GM12878 (cell line): ENCODE measurements at regions not wholly inside any gene's neighbourhood (a gene's known extent, or its start where the extent isn't known, plus 50 kb on each side); places are given as distances from the start of the nearest gene placed in this dataset.

Source experiments
- BHLHE40 ChIP-seq, 2 experiments: fragments of 450-650 bp in 1 of 2; IDR thresholded peaks; 2 replicates each; pipeline ENCODE4 v1.6.1; 2011 to 2017; ENCODE audit warnings: low read depth in 2 of 2, borderline replicate concordance in 1 of 2, improper control_type of control experiment in 1 of 2, low read length in 1 of 2, mild to moderate bottlenecking in 1 of 2
- CREM ChIP-seq: IDR thresholded peaks from 2 replicates; pipeline ENCODE4 v1.6.1; 2014; ENCODE audit warnings: antibody characterized with exemption, low read depth
- EED ChIP-seq: sonication (generic); IDR thresholded peaks from 2 replicates; pipeline ENCODE4 v1.6.1; 2016; ENCODE audit warnings: antibody characterized with exemption, low read depth
- EP300 ChIP-seq, 2 experiments: fragments of 150-350 bp in 1 of 2; IDR thresholded peaks; 2 replicates each; pipeline ENCODE4 v1.6.1; 2011 to 2012; ENCODE audit warnings: low read depth in 2 of 2, low read length in 2 of 2, borderline replicate concordance in 1 of 2, improper control_type of control experiment in 1 of 2, inconsistent platforms in 1 of 2; ENCODE audit not compliant: control insufficient read depth in 1 of 2
- IRF4 ChIP-seq: IDR thresholded peaks from 2 replicates; pipeline ENCODE4 v1.6.1; 2011; ENCODE audit warnings: low read depth, low read length
- JUNB ChIP-seq: IDR thresholded peaks from 2 replicates; pipeline ENCODE4 v1.6.1; 2016; ENCODE audit warnings: antibody characterized with exemption, mild to moderate bottlenecking
- NFYA ChIP-seq: IDR thresholded peaks from 2 replicates; pipeline ENCODE4 v1.6.1; 2011; ENCODE audit warnings: low read depth, mild to moderate bottlenecking, low read length, improper control_type of control experiment, borderline replicate concordance
- RB1 ChIP-seq: fragments of 450-650 bp; formaldehyde crosslinking; IDR thresholded peaks from 2 replicates; pipeline ENCODE4 v1.6.1; 2017; ENCODE audit warnings: mild to moderate bottlenecking, borderline replicate concordance
- SMAD1 ChIP-seq: fragments of 450-650 bp; IDR thresholded peaks from 2 replicates; pipeline ENCODE4 v1.6.1; 2018; ENCODE audit warnings: mild to moderate bottlenecking, low read depth; ENCODE audit not compliant: partially characterized antibody
- SMC3 ChIP-seq: IDR thresholded peaks from 2 replicates; pipeline ENCODE4 v1.6.1; 2011; ENCODE audit warnings: low read length, improper control_type of control experiment, borderline replicate concordance
- ZNF217 ChIP-seq: fragments of 450-650 bp; IDR thresholded peaks from 2 replicates; pipeline ENCODE4 v1.6.1; 2017; ENCODE audit warnings: antibody characterized with exemption, mild to moderate bottlenecking
- ZNF274 ChIP-seq: IDR thresholded peaks from one replicate; pipeline ENCODE4 v1.8.0; 2011; ENCODE audit not compliant: insufficient read length, insufficient read depth
- TF ChIP-seq, protein P1 (sequence below): IDR thresholded peaks from 2 replicates; pipeline ENCODE4 v1.6.1; 2011; ENCODE audit warnings: low read depth, low read length, improper control_type of control experiment, borderline replicate concordance
- TF ChIP-seq, protein P2 (sequence below): fragments of 450-650 bp; IDR thresholded peaks from 2 replicates; pipeline ENCODE4 v1.6.1; 2016; ENCODE audit warnings: mild to moderate bottlenecking
- TF ChIP-seq, protein P3 (sequence below): fragments of 450-650 bp; IDR thresholded peaks from 2 replicates; pipeline ENCODE4 v1.6.1; 2017; ENCODE audit warnings: mild to moderate bottlenecking, low read depth, inconsistent platforms; ENCODE audit not compliant: poor library complexity, severe bottlenecking
- TF ChIP-seq, protein P4 (sequence below): IDR thresholded peaks from 2 replicates; pipeline ENCODE4 v1.6.1; 2011; ENCODE audit warnings: borderline replicate concordance, low read depth, mild to moderate bottlenecking, moderate library complexity, low read length; ENCODE audit not compliant: insufficient read depth, poor library complexity, severe bottlenecking
- TF ChIP-seq, protein P5 (sequence below): IDR thresholded peaks from 2 replicates; pipeline ENCODE4 v1.6.1; 2012; ENCODE audit warnings: low read depth, low read length, improper control_type of control experiment

DNA sequence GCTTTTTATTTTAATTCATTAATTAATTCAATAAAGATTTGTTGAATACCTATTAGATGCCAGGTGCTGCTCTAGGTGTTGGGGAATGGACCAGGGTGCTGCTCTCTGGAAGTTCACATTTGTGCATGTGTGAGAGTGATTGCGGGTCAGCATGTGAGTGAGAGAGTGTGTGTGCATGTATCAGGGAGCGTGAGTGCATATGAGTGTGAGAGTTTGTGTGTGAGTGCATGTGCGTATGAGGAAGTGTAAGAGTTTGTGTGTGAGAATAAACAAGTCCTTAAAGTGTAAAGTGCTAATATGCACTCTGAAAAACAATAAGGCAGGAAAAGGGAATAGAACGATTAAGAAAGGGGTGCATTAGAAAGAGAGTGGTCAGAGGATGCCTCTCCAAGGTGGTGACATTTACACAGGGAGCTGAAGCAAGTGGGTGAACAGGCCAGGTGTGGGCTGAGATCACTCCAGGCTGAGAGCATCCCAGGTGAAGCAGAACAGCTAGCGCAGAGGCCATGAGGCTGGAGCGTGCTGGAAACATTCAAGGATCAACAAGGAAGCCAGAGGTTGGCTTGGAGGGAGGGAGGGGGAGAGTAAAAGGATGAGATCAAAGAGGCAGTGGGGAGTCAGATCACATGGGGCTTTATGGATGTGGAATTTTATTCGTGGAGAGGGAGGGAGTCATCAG lies 50.5 kb upstream of the SLC1A4 start (continued):
- TF ChIP-seq SMC3 (no peak), RB1 (no peak), BHLHE40 (IDR thresholded peaks at IDR 0.05; ENCODE audit: borderline replicate concordance in 1 of 2, low read depth in 2 of 2, low read length in 1 of 2) (peak; percentile 14 to 67; a peak in 3 of 4 replicates), ZNF274 (no peak), CREM (0 out of 2 replicates have a peak, but pooled peaks have one; percentile 19), NFYA (no peak), IRF4 (no peak), EED (peak; percentile 51; the same call in 1 of the 2 replicates), ZNF217 (no peak), SMAD1 (peak; percentile 36), EP300 (IDR thresholded peaks at IDR 0.05; ENCODE audit: borderline replicate concordance in 1 of 2, control insufficient read depth in 1 of 2, low read depth in 2 of 2, low read length in 2 of 2) (0 out of 4 replicates have a peak, but pooled peaks of 1 of the 2 experiments have one; percentile 35), JUNB (no peak)
- TF ChIP-seq, protein P1, sequence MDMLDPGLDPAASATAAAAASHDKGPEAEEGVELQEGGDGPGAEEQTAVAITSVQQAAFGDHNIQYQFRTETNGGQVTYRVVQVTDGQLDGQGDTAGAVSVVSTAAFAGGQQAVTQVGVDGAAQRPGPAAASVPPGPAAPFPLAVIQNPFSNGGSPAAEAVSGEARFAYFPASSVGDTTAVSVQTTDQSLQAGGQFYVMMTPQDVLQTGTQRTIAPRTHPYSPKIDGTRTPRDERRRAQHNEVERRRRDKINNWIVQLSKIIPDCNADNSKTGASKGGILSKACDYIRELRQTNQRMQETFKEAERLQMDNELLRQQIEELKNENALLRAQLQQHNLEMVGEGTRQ = no peak
- TF ChIP-seq, protein P2, sequence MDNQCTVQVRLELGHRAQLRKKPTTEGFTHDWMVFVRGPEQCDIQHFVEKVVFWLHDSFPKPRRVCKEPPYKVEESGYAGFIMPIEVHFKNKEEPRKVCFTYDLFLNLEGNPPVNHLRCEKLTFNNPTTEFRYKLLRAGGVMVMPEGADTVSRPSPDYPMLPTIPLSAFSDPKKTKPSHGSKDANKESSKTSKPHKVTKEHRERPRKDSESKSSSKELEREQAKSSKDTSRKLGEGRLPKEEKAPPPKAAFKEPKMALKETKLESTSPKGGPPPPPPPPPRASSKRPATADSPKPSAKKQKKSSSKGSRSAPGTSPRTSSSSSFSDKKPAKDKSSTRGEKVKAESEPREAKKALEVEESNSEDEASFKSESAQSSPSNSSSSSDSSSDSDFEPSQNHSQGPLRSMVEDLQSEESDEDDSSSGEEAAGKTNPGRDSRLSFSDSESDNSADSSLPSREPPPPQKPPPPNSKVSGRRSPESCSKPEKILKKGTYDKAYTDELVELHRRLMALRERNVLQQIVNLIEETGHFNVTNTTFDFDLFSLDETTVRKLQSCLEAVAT = peak; percentile 75
- TF ChIP-seq, protein P3, sequence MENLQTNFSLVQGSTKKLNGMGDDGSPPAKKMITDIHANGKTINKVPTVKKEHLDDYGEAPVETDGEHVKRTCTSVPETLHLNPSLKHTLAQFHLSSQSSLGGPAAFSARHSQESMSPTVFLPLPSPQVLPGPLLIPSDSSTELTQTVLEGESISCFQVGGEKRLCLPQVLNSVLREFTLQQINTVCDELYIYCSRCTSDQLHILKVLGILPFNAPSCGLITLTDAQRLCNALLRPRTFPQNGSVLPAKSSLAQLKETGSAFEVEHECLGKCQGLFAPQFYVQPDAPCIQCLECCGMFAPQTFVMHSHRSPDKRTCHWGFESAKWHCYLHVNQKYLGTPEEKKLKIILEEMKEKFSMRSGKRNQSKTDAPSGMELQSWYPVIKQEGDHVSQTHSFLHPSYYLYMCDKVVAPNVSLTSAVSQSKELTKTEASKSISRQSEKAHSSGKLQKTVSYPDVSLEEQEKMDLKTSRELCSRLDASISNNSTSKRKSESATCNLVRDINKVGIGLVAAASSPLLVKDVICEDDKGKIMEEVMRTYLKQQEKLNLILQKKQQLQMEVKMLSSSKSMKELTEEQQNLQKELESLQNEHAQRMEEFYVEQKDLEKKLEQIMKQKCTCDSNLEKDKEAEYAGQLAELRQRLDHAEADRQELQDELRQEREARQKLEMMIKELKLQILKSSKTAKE = no peak
- TF ChIP-seq, protein P4, sequence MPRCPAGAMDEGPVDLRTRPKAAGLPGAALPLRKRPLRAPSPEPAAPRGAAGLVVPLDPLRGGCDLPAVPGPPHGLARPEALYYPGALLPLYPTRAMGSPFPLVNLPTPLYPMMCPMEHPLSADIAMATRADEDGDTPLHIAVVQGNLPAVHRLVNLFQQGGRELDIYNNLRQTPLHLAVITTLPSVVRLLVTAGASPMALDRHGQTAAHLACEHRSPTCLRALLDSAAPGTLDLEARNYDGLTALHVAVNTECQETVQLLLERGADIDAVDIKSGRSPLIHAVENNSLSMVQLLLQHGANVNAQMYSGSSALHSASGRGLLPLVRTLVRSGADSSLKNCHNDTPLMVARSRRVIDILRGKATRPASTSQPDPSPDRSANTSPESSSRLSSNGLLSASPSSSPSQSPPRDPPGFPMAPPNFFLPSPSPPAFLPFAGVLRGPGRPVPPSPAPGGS = peak; percentile 83
- TF ChIP-seq, protein P5, sequence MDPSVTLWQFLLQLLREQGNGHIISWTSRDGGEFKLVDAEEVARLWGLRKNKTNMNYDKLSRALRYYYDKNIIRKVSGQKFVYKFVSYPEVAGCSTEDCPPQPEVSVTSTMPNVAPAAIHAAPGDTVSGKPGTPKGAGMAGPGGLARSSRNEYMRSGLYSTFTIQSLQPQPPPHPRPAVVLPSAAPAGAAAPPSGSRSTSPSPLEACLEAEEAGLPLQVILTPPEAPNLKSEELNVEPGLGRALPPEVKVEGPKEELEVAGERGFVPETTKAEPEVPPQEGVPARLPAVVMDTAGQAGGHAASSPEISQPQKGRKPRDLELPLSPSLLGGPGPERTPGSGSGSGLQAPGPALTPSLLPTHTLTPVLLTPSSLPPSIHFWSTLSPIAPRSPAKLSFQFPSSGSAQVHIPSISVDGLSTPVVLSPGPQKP = no peak
